MM.1S (cell line): ENCODE measurements at regions not wholly inside any gene's neighbourhood (a gene's known extent, or its start where the extent isn't known, plus 50 kb on each side); places are given as distances from the start of the nearest gene placed in this dataset.

Source experiments
- DNase-seq: peaks from one replicate; pipeline ENCODE4 v3.0.0-alpha.2; 2015
- H2AFZ ChIP-seq: fragments of 300-600 bp; sonication (generic); 2 replicates; pipeline ENCODE4 v1.6.0; 2016; ENCODE audit warnings: antibody characterized with exemption, low read length
- H3F3A ChIP-seq: fragments of 300-600 bp; sonication (generic); 2 replicates; pipeline ENCODE4 v1.6.1; 2016; ENCODE audit warnings: mild to moderate bottlenecking, antibody characterized with exemption, low read length, moderate library complexity, mixed read lengths; ENCODE audit not compliant: insufficient read depth
- H3K27ac ChIP-seq: fragments of 300-600 bp; sonication (generic); 2 replicates; pipeline ENCODE4 v1.5.1; 2016; ENCODE audit warnings: mild to moderate bottlenecking, low read length
- H3K27me3 ChIP-seq: fragments of 300-600 bp; sonication (generic); replicated peaks from 2 replicates; pipeline ENCODE4 v1.6.0; 2016; ENCODE audit warnings: low read length; ENCODE audit not compliant: insufficient read depth
- H3K36me3 ChIP-seq: fragments of 300-600 bp; sonication (generic); replicated peaks from 2 replicates; pipeline ENCODE4 v1.6.1; 2016; ENCODE audit warnings: mild to moderate bottlenecking, low read length, mixed read lengths; ENCODE audit not compliant: insufficient read depth
- H3K4me1 ChIP-seq: fragments of 300-600 bp; sonication (generic); 2 replicates; pipeline ENCODE4 v1.6.1; 2016; ENCODE audit warnings: low read length, mixed read lengths
- H3K4me2 ChIP-seq: fragments of 300-600 bp; sonication (generic); 2 replicates; pipeline ENCODE4 v1.6.0; 2016; ENCODE audit warnings: low read depth, low read length
- H3K4me3 ChIP-seq: fragments of 300-600 bp; sonication (generic); 2 replicates; pipeline ENCODE4 v1.5.1; 2016; ENCODE audit warnings: low read length, mixed read lengths
- H3K79me2 ChIP-seq: fragments of 300-600 bp; sonication (generic); 2 replicates; pipeline ENCODE4 v1.6.1; 2016; ENCODE audit warnings: mixed run types, low read length, mixed read lengths
- H3K9ac ChIP-seq: fragments of 300-600 bp; sonication (generic); 2 replicates; pipeline ENCODE4 v1.6.1; 2016; ENCODE audit warnings: low read length, mixed read lengths
- H3K9me2 ChIP-seq: fragments of 300-600 bp; sonication (generic); replicated peaks from 2 replicates; pipeline ENCODE4 v1.6.1; 2016; ENCODE audit warnings: mild to moderate bottlenecking, low read length, mixed read lengths; ENCODE audit not compliant: insufficient read depth
- H3K9me3 ChIP-seq: fragments of 300-600 bp; sonication (generic); replicated peaks from 2 replicates; pipeline ENCODE4 v1.6.1; 2016; ENCODE audit warnings: mild to moderate bottlenecking, low read length, mixed read lengths; ENCODE audit not compliant: insufficient read depth
- H4K20me1 ChIP-seq: fragments of 300-600 bp; sonication (generic); 2 replicates; pipeline ENCODE4 v1.6.1; 2016; ENCODE audit warnings: mild to moderate bottlenecking, low read length, moderate library complexity, mixed read lengths; ENCODE audit not compliant: insufficient read depth
- EZH2 ChIP-seq: fragments of 300-600 bp; sonication (generic); optimal IDR thresholded peaks from 2 replicates; pipeline ENCODE3; 2017; ENCODE audit warnings: low read depth, mild to moderate bottlenecking, antibody characterized with exemption, low read length, mixed read lengths
- EZH2phosphoT487 ChIP-seq: fragments of 300-600 bp; sonication (generic); IDR thresholded peaks from 2 replicates; pipeline ENCODE4 v1.6.1; 2018; ENCODE audit warnings: antibody characterized with exemption, low read length
- TF ChIP-seq, protein P1 (sequence below): fragments of 300-600 bp; sonication (generic); IDR thresholded peaks from 2 replicates; pipeline ENCODE4 v1.5.1; 2016; ENCODE audit warnings: antibody characterized with exemption, low read length, mixed read lengths

DNA sequence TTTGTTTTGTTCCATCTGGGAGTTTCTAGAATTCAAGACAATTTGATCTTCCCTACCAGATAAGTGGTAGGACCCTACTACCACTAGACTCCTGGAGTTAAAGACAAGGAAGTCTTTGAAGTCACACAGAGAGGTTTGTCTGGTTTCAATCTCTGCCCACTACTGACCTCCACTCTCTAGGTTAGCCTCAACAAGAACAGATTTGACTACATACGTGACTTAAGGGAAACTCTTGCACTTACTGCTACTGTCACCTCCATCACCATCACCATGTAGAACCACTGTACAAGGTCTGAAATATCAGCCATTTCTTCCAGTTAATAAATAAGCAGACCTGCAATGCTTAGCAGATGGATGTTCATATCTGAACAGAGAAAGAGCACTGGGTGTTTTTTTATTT, 148.3 kb upstream of the ARHGEF26 start:
- H3K4me2 ChIP-seq = no peak overlapping the region
- no peak for TF ChIP-seq EZH2
- TF ChIP-seq, protein P1, sequence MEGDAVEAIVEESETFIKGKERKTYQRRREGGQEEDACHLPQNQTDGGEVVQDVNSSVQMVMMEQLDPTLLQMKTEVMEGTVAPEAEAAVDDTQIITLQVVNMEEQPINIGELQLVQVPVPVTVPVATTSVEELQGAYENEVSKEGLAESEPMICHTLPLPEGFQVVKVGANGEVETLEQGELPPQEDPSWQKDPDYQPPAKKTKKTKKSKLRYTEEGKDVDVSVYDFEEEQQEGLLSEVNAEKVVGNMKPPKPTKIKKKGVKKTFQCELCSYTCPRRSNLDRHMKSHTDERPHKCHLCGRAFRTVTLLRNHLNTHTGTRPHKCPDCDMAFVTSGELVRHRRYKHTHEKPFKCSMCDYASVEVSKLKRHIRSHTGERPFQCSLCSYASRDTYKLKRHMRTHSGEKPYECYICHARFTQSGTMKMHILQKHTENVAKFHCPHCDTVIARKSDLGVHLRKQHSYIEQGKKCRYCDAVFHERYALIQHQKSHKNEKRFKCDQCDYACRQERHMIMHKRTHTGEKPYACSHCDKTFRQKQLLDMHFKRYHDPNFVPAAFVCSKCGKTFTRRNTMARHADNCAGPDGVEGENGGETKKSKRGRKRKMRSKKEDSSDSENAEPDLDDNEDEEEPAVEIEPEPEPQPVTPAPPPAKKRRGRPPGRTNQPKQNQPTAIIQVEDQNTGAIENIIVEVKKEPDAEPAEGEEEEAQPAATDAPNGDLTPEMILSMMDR = no peak
- no peak for TF ChIP-seq EZH2phosphoT487
- no peaks in the 10 kb centered on the region for H3K9me3 ChIP-seq

DNA sequence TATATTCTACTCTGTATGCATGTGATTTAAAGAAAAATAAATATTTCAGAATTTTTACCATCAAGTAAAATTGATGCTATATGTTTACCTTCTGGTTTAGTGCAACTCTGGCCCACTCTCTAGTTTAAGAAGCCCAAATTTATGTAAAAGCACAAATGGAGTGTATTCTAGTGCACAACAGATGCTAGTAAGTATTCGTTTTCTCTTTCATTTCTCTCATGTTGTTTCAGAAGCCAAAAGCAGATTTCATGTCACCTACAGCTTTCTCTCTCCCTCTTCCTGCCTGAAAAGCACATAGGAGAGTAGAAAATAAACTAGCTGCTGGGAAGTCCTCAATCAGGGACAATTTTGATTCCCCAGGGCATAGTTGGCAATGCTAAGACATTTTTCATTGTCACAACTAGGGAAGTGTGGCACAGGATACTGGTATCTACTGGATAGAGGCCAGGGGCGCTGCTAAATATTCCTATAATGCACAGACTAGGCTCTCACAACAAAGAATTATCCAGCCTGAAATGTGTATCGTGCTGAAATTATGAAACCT, 147.4 kb upstream of the ARHGEF26 start:
- Histone ChIP-seq H3K9me3 (no peaks in the 10 kb centered on the region), H3K36me3 (no peaks in the 10 kb centered on the region), H3K4me3 (no peak overlapping the region), H3K9me2 (no peaks in the 10 kb centered on the region), H3K79me2 (no peaks in the 10 kb centered on the region), H4K20me1 (no peaks in the 10 kb centered on the region), H3K4me2 (peak overlapping the region; percentile 28; the same call in 1 of the 2 replicates), H3F3A (0 out of 2 replicates have a peak, but pooled peaks cover 5% of the 10 kb centered on the region), H3K9ac (no peak overlapping the region), H3K27me3 (no peaks in the 10 kb centered on the region), H3K4me1 (peaks cover 31% of the 10 kb centered on the region), H3K27ac (no peak overlapping the region), H2AFZ (no peak overlapping the region)
- DNase-seq = peak; percentile 51
- TF ChIP-seq, protein P1 = no peak
- TF ChIP-seq EZH2phosphoT487 (no peak), EZH2 (no peak)

More for the DNA sequence above, 148.3 kb upstream of the ARHGEF26 start:
- Histone ChIP-seq H3K4me1 (peaks cover 31% of the 10 kb centered on the region), H2AFZ (no peak overlapping the region), H3K9me2 (no peaks in the 10 kb centered on the region), H3K27me3 (no peaks in the 10 kb centered on the region), H3F3A (0 out of 2 replicates have a peak, but pooled peaks cover 5% of the 10 kb centered on the region), H3K79me2 (no peaks in the 10 kb centered on the region), H3K4me3 (no peak overlapping the region), H3K27ac (no peak overlapping the region), H3K36me3 (no peaks in the 10 kb centered on the region), H3K9ac (no peak overlapping the region), H4K20me1 (no peaks in the 10 kb centered on the region)
- no peak for DNase-seq

DNA sequence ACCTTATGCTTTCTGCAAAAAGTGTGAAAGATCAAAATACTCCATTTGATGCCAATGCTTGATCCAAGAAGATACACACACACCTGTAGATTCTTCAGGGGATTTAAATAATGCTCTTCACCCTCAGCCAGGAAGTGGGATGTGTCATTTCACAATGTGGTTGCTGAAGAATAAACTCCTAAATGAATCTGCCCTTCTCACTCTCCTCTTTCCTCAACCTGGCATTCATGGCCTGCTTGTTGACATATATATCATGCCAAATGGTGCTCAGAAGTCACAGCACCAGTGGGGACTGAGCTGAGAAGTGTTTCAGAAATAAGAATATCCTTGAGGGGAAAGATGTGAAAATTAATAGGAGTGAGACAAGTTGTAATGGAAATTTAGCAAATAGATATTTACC, 146.6 kb upstream of the ARHGEF26 start:
- H3K27ac ChIP-seq = no peak overlapping the region
- TF ChIP-seq, protein P1 = no peak
- no peak for TF ChIP-seq EZH2phosphoT487
- TF ChIP-seq EZH2 = no peak
- H2AFZ ChIP-seq = no peak overlapping the region
- no peak overlapping the region for H3K4me2 ChIP-seq
- H3K9ac ChIP-seq = no peak overlapping the region
- DNase-seq = no peak
- no peaks in the 10 kb centered on the region for H4K20me1 ChIP-seq
- 0 out of 2 replicates have a peak, but pooled peaks cover 5% of the 10 kb centered on the region for H3F3A ChIP-seq
- no peaks in the 10 kb centered on the region for H3K79me2 ChIP-seq
- no peaks in the 10 kb centered on the region for H3K9me2 ChIP-seq
- H3K4me3 ChIP-seq = no peak overlapping the region
- H3K36me3 ChIP-seq = no peaks in the 10 kb centered on the region
- H3K27me3 ChIP-seq = no peaks in the 10 kb centered on the region
- peaks cover 23% of the 10 kb centered on the region for H3K4me1 ChIP-seq
- H3K9me3 ChIP-seq = no peaks in the 10 kb centered on the region
